Mucosa of descending colon (tissue), 3 donors: ENCODE measurements at regions not wholly inside any gene's neighbourhood (a gene's known extent, or its start where the extent isn't known, plus 50 kb on each side); places are given as distances from the start of the nearest gene placed in this dataset.
"Not testable (repeated sequence)": the region's sequence is repeated elsewhere in the genome, so short reads cannot be mapped to it uniquely, and the experiment has no call there.

ENCODE experiments used
- ATAC-seq: fragments of 200-7000 bp; cut with Tn5 transposase; one replicate; pipeline ENCODE4 v1.9.1; 2020; ENCODE audit warnings: mild to moderate bottlenecking, moderate library complexity
- DNase-seq, 3 donors: peaks; one replicate each; pipeline ENCODE4 v3.0.0-alpha.2; 2020
- H3K36me3 ChIP-seq: fragments of 200-600 bp; one replicate; pipeline ENCODE4 v1.8.0; 2021; ENCODE audit warnings: low read depth, mild to moderate bottlenecking
- H3K4me1 ChIP-seq: fragments of 200-600 bp; one replicate; pipeline ENCODE4 v1.8.0; 2021; ENCODE audit warnings: low read depth, mild to moderate bottlenecking
- H3K4me3 ChIP-seq: fragments of 200-600 bp; one replicate; pipeline ENCODE4 v1.8.0; 2021; ENCODE audit warnings: mild to moderate bottlenecking
- H3K9me3 ChIP-seq: fragments of 200-600 bp; one replicate; pipeline ENCODE4 v1.8.0; 2021; ENCODE audit warnings: mild to moderate bottlenecking
- CTCF ChIP-seq: fragments of 200-600 bp; IDR thresholded peaks from one replicate; pipeline ENCODE4 v1.8.0; 2022; ENCODE audit warnings: antibody characterized with exemption, mild to moderate bottlenecking
- intact Hi-C, 2 donors: fragments of 100-400 bp; cut with DNase I in 1 of 2; cut with micrococcal nuclease in 1 of 2; formaldehyde crosslinking; loops; one replicate each; pipeline versions ENCODE4 v1.11.0 to v1.11.1; 2022; cut with DNase I, micrococcal nuclease
- donor health status: DM: no; HTN: no; CAD: no; lungs with moderate emphysema.
- donor health status: DM: no; HTN: no; CAD: no.
- donor health status: DM: no; HTN: yes; CAD: no.

GRCh38 chrX:47749185-47749967 lies 87.3 kb upstream of the ZNF81 start:
- no peaks in the 10 kb centered on the region for H3K9me3 ChIP-seq
- intact Hi-C loops: no loop called here
- no peak overlapping the region for H3K4me3 ChIP-seq
- TF ChIP-seq CTCF: no peak
- no peaks in the 10 kb centered on the region for H3K36me3 ChIP-seq
- H3K4me1 ChIP-seq: no peaks in the 10 kb centered on the region
- no peak for ATAC-seq
- DNase-seq: no peak

GRCh38 chrX:47748576-47748975 lies 88.1 kb upstream of the ZNF81 start:
- ATAC-seq (no peak), DNase-seq (no peak)
- Histone ChIP-seq H3K36me3 (no peaks in the 10 kb centered on the region), H3K4me3 (no peak overlapping the region), H3K9me3 (no peaks in the 10 kb centered on the region), H3K4me1 (no peaks in the 10 kb centered on the region)
- intact Hi-C loops: no loop called here
- TF ChIP-seq CTCF: no peak

- DNase-seq (no peak), ATAC-seq (no peak)
- Histone ChIP-seq H3K9me3 (no peaks in the 10 kb centered on the region), H3K4me3 (no peak overlapping the region), H3K4me1 (no peaks in the 10 kb centered on the region), H3K36me3 (no peaks in the 10 kb centered on the region)
- intact Hi-C loops: no loop called here
- TF ChIP-seq CTCF: no peak
These were observed 87.5 kb upstream of the UXT start for GRCh38 chrX:47746446-47746845.

GRCh38 chrX:47745416-47745815 lies 86.4 kb upstream of the UXT start:
- Histone ChIP-seq H3K9me3 (no peaks in the 10 kb centered on the region), H3K36me3 (no peaks in the 10 kb centered on the region), H3K4me1 (no peaks in the 10 kb centered on the region), H3K4me3 (no peak overlapping the region)
- ATAC-seq (no peak), DNase-seq (peak in 1 of 3 donors; percentile 4)
- intact Hi-C loops: no loop called here
- TF ChIP-seq CTCF: no peak

GRCh38 chrX:47743504-47743903 lies 84.5 kb upstream of the UXT start:
- H3K4me1 ChIP-seq: no peaks in the 10 kb centered on the region
- ATAC-seq: no peak
- DNase-seq: no peak
- no peak overlapping the region for H3K4me3 ChIP-seq
- no peaks in the 10 kb centered on the region for H3K36me3 ChIP-seq
- intact Hi-C loops: no loop called here
- no peaks in the 10 kb centered on the region for H3K9me3 ChIP-seq
- TF ChIP-seq CTCF: no peak

GRCh38 chrX:47738870-47739269 lies 79.9 kb upstream of the UXT start:
- H3K4me3 ChIP-seq, DNase-seq, H3K36me3 ChIP-seq, H3K4me1 ChIP-seq, intact Hi-C loops, H3K9me3 ChIP-seq, ATAC-seq: not testable (repeated sequence)
